HG03520 (cell line): ENCODE measurements at regions not wholly inside any gene's neighbourhood (a gene's known extent, or its start where the extent isn't known, plus 50 kb on each side); places are given as distances from the start of the nearest gene placed in this dataset.

ENCODE experiments used
- ATAC-seq: cut with Tn5 transposase; IDR thresholded peaks from one replicate; pipeline ENCODE4 v1.9.1; 2021; ENCODE audit warnings: mild to moderate bottlenecking, moderate library complexity; ENCODE audit not compliant: unreplicated experiment

- no peak for ATAC-seq
These were observed 115.0 kb upstream of the INPP4B start for GRCh38 chr4:142960867-142961644.

GRCh38 chr4:142961866-142962265 lies 115.8 kb upstream of the INPP4B start:
- no peak for ATAC-seq

- no peak for ATAC-seq
These were observed 128.2 kb upstream of the INPP4B start for GRCh38 chr4:142974328-142974727.

- ATAC-seq = no peak
These were observed 129.5 kb upstream of the INPP4B start for GRCh38 chr4:142975618-142976017.

- no peak for ATAC-seq
These were observed 130.4 kb upstream of the INPP4B start for GRCh38 chr4:142976482-142976881.

- no peak for ATAC-seq
These were observed 131.1 kb upstream of the INPP4B start for GRCh38 chr4:142977182-142977581.

GRCh38 chr4:142983065-142983464 lies 137.0 kb upstream of the INPP4B start:
- ATAC-seq = no peak

GRCh38 chr4:142983589-142983988 lies 137.5 kb upstream of the INPP4B start:
- ATAC-seq = no peak

GRCh38 chr4:142984871-142985585 lies 138.9 kb upstream of the INPP4B start:
- ATAC-seq = no peak

GRCh38 chr4:143016171-143016570 lies 168.5 kb upstream of the USP38 start:
- no peak for ATAC-seq

GRCh38 chr4:143017210-143017609 lies 167.5 kb upstream of the USP38 start:
- ATAC-seq = no peak

GRCh38 chr4:143019351-143019750 lies 165.4 kb upstream of the USP38 start:
- ATAC-seq = no peak

GRCh38 chr4:143021384-143021783 lies 163.3 kb upstream of the USP38 start:
- peak; percentile 75 for ATAC-seq

- ATAC-seq = no peak
These were observed 161.3 kb upstream of the USP38 start for GRCh38 chr4:143023239-143023918.

GRCh38 chr4:143025081-143025704 lies 159.5 kb upstream of the USP38 start:
- peak; percentile 59 for ATAC-seq

GRCh38 chr4:143026459-143027170 lies 158.1 kb upstream of the USP38 start:
- ATAC-seq = no peak

GRCh38 chr4:143035661-143036060 lies 149.1 kb upstream of the USP38 start:
- ATAC-seq = no peak

- no peak for ATAC-seq
These were observed 148.3 kb upstream of the USP38 start for GRCh38 chr4:143036443-143036842.

- no peak for ATAC-seq
These were observed 138.3 kb upstream of the USP38 start for GRCh38 chr4:143046454-143046853.

GRCh38 chr4:143046906-143047305 lies 137.8 kb upstream of the USP38 start:
- ATAC-seq = no peak

GRCh38 chr4:143054971-143055370 lies 129.7 kb upstream of the USP38 start:
- no peak for ATAC-seq
